ENCODE measurements at regions not wholly inside any gene's neighbourhood (a gene's known extent, or its start where the extent isn't known, plus 50 kb on each side); places are given as distances from the start of the nearest gene placed in this dataset.

- TF ChIP-seq EZH2phosphoT487 (IDR thresholded peaks at IDR 0.05; ENCODE audit: low read depth) (no peak), CTCF (IDR thresholded peaks at IDR 0.05; ENCODE audit: low read depth, low read length) (no peak)
These were observed 166.0 kb upstream of the COL1A2 start for GRCh38 chr7:94228678-94229077.

Measured in OCI-LY3 (cell line).